ENCODE measurements at regions not wholly inside any gene's neighbourhood (a gene's known extent, or its start where the extent isn't known, plus 50 kb on each side); places are given as distances from the start of the nearest gene placed in this dataset.

DNA sequence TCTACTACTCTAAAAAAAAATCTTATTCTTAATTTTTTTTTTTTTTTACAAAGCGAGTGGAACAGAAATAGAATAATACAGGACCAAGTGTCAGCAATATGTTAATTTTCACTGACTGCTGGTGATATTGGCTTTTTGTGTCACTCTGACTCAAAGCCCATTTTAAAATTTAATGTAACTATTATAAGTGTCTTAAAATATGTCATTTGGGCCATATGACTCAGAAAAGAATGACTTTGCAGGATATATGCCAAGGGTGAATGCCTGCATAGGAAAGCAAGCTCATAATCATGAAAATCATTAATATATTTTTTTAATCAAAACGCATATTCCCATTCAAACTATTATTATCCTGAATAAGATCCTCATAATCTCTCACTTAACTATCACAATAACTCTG is 149.2 kb downstream of the GNAT3 start:
- Histone ChIP-seq H3K27me3 (ENCODE audit: insufficient read depth, insufficient read length) (no peaks in the 10 kb centered on the region), H3K4me1 (ENCODE audit: insufficient read depth, insufficient read length) (no peaks in the 10 kb centered on the region), H3K36me3 (ENCODE audit: insufficient read depth, insufficient read length, low read length) (no peaks in the 10 kb centered on the region), H3K9ac (ENCODE audit: insufficient read length, low read depth) (no peak overlapping the region), H3K9me3 (ENCODE audit: insufficient read depth, low read length) (no peaks in the 10 kb centered on the region), H3K4me3 (ENCODE audit: insufficient read length, low read depth) (no peak overlapping the region)
- DNase-seq (ENCODE audit: low read depth, low spot score): no peak
- TF ChIP-seq YY1 (IDR thresholded peaks at IDR 0.05; ENCODE audit: insufficient read depth, insufficient read length) (no peak), ZNF274 (IDR thresholded peaks at IDR 0.05; ENCODE audit: low read depth, low read length) (no peak), SUZ12 (IDR thresholded peaks at IDR 0.05; ENCODE audit: extremely low read depth, insufficient read depth, insufficient read length) (no peak)

DNA sequence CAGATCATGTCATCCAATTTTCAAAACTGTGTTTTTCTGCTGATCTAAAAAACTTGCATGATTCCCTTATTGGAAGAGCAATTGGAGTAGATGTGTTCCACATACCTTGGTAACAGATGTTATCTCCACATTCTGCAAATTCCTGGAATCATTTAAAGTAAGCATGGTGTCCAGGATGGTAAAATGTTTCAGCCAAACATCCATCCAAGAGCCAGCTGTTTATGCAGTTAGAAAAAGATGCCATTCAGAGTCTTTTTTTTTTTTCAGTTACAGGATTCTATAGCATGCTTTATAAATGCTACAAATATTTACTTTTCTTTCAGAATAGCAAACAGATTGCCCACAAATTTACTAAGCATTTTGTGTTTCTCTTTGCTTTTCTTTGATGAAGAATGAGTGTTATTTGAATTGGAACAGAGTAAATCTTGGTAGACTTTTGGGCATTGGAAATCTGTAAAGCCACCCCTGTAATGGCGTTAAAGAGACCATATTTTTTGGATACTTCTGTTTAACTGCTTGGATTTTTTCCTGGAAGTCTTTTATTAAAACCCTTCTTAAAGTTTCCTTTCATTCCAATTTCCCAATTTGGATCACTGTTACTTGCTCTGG is 149.8 kb downstream of the GNAT3 start:
- TF ChIP-seq SUZ12 (IDR thresholded peaks at IDR 0.05; ENCODE audit: extremely low read depth, insufficient read depth, insufficient read length) (no peak), YY1 (IDR thresholded peaks at IDR 0.05; ENCODE audit: insufficient read depth, insufficient read length) (no peak), ZNF274 (IDR thresholded peaks at IDR 0.05; ENCODE audit: low read depth, low read length) (no peak)
- Histone ChIP-seq H3K9ac (ENCODE audit: insufficient read length, low read depth) (no peak overlapping the region), H3K4me1 (ENCODE audit: insufficient read depth, insufficient read length) (no peaks in the 10 kb centered on the region), H3K36me3 (ENCODE audit: insufficient read depth, insufficient read length, low read length) (no peaks in the 10 kb centered on the region), H3K9me3 (ENCODE audit: insufficient read depth, low read length) (no peaks in the 10 kb centered on the region), H3K4me3 (ENCODE audit: insufficient read length, low read depth) (no peak overlapping the region), H3K27me3 (ENCODE audit: insufficient read depth, insufficient read length) (no peaks in the 10 kb centered on the region)
- no peak for DNase-seq (ENCODE audit: low read depth, low spot score)

DNA sequence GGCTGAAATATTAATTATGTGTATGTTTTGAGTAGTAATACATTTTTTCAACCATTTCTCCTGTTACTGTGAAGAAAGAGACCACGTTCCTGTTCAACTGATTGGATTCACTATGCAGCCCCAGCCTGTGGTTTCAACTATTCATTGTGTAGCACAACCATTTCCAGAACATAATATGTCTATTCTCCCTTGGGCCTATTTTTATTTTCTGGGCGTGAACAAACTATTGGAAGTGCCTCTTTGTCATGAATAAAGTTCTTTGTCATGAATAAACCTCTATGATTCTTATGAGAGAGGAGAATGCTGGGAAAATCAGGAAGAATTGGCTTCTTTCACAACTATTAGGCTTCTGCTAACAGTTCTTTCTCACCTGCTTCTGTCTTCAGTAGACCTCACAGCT is 152.4 kb downstream of the GNAT3 start:
- no peak for DNase-seq (ENCODE audit: low read depth, low spot score)
- no peak overlapping the region for H3K4me3 ChIP-seq (ENCODE audit: insufficient read length, low read depth)
- H3K9me3 ChIP-seq (ENCODE audit: insufficient read depth, low read length): no peaks in the 10 kb centered on the region
- H3K9ac ChIP-seq (ENCODE audit: insufficient read length, low read depth): no peak overlapping the region
- no peak for TF ChIP-seq ZNF274 (IDR thresholded peaks at IDR 0.05; ENCODE audit: low read depth, low read length)
- no peak for TF ChIP-seq SUZ12 (IDR thresholded peaks at IDR 0.05; ENCODE audit: extremely low read depth, insufficient read depth, insufficient read length)
- TF ChIP-seq YY1 (IDR thresholded peaks at IDR 0.05; ENCODE audit: insufficient read depth, insufficient read length): no peak
- no peaks in the 10 kb centered on the region for H3K27me3 ChIP-seq (ENCODE audit: insufficient read depth, insufficient read length)
- H3K4me1 ChIP-seq (ENCODE audit: insufficient read depth, insufficient read length): no peaks in the 10 kb centered on the region
- H3K36me3 ChIP-seq (ENCODE audit: insufficient read depth, insufficient read length, low read length): no peaks in the 10 kb centered on the region

DNA sequence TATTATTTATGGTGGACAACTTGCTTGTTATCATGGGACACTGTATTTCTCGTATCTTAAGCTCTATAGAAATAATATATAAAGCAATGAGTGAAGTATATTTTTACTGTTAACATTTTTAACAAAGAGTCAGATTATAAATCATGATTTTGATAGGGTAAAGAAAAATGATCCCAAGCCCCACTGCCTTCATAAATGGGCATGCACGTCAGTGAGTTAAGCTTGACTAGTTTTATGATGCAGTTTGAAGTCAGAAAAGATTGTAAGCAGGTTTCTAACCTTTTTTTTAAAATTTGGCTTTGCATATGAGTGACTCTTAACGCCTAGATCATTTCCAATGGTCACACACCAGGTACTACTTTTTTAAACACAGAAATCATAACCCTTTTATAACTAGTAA is 152.8 kb downstream of the GNAT3 start:
- H3K9me3 ChIP-seq (ENCODE audit: insufficient read depth, low read length): no peaks in the 10 kb centered on the region
- H3K9ac ChIP-seq (ENCODE audit: insufficient read length, low read depth): no peak overlapping the region
- H3K4me1 ChIP-seq (ENCODE audit: insufficient read depth, insufficient read length): no peaks in the 10 kb centered on the region
- no peak for DNase-seq (ENCODE audit: low read depth, low spot score)
- TF ChIP-seq YY1 (IDR thresholded peaks at IDR 0.05; ENCODE audit: insufficient read depth, insufficient read length): no peak
- TF ChIP-seq ZNF274 (IDR thresholded peaks at IDR 0.05; ENCODE audit: low read depth, low read length): no peak
- TF ChIP-seq SUZ12 (IDR thresholded peaks at IDR 0.05; ENCODE audit: extremely low read depth, insufficient read depth, insufficient read length): no peak
- no peaks in the 10 kb centered on the region for H3K27me3 ChIP-seq (ENCODE audit: insufficient read depth, insufficient read length)
- H3K4me3 ChIP-seq (ENCODE audit: insufficient read length, low read depth): no peak overlapping the region
- no peaks in the 10 kb centered on the region for H3K36me3 ChIP-seq (ENCODE audit: insufficient read depth, insufficient read length, low read length)

DNA sequence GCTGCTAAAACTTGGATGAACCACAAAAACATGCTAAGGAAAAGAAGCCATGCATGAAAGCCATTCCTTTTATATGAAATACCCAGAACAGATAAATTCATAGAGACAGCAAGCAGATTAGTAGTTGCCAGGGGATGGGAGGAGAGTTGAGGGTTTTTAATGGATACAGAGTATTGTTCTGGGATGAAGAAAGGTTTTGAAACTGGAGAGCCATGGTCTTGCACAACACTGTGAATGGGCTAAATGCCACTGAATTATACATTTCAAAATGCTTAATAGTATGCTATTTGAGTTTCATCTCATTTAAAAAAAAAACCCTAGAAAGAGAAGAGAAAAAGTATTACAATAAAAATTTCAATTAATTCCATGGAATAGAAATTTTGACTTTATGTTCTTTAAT is 154.3 kb downstream of the GNAT3 start:
- TF ChIP-seq SUZ12 (IDR thresholded peaks at IDR 0.05; ENCODE audit: extremely low read depth, insufficient read depth, insufficient read length) (no peak), ZNF274 (IDR thresholded peaks at IDR 0.05; ENCODE audit: low read depth, low read length) (no peak), YY1 (IDR thresholded peaks at IDR 0.05; ENCODE audit: insufficient read depth, insufficient read length) (no peak)
- H3K4me1 ChIP-seq (ENCODE audit: insufficient read depth, insufficient read length): no peaks in the 10 kb centered on the region
- no peaks in the 10 kb centered on the region for H3K36me3 ChIP-seq (ENCODE audit: insufficient read depth, insufficient read length, low read length)
- H3K27me3 ChIP-seq (ENCODE audit: insufficient read depth, insufficient read length): no peaks in the 10 kb centered on the region
- H3K9me3 ChIP-seq (ENCODE audit: insufficient read depth, low read length): no peaks in the 10 kb centered on the region
- no peak overlapping the region for H3K4me3 ChIP-seq (ENCODE audit: insufficient read length, low read depth)
- no peak for DNase-seq (ENCODE audit: low read depth, low spot score)
- H3K9ac ChIP-seq (ENCODE audit: insufficient read length, low read depth): no peak overlapping the region

DNA sequence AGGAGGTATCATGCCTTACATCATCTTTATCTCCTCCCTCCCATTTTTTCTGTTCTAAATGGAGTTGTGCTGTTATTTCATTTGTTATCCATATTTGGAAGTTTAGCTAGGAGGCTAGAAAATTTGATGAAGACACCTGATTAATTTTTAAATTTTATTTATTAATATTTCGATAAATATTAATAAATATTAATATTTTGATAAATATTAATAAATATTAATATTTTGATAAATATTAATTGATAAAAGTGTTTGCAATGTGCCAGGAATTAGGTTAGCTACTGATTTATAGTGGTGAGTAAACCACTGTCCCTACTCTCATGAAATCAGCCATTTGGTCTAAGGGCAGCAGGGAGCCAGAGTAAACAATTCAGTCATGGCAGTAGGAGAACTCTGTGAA is 161.4 kb downstream of the GNAT3 start:
- Histone ChIP-seq H3K9me3 (ENCODE audit: insufficient read depth, low read length) (no peaks in the 10 kb centered on the region), H3K36me3 (ENCODE audit: insufficient read depth, insufficient read length, low read length) (no peaks in the 10 kb centered on the region), H3K9ac (ENCODE audit: insufficient read length, low read depth) (no peak overlapping the region), H3K4me3 (ENCODE audit: insufficient read length, low read depth) (no peak overlapping the region), H3K27me3 (ENCODE audit: insufficient read depth, insufficient read length) (no peaks in the 10 kb centered on the region), H3K4me1 (ENCODE audit: insufficient read depth, insufficient read length) (no peaks in the 10 kb centered on the region)
- no peak for DNase-seq (ENCODE audit: low read depth, low spot score)
- TF ChIP-seq SUZ12 (IDR thresholded peaks at IDR 0.05; ENCODE audit: extremely low read depth, insufficient read depth, insufficient read length) (no peak), YY1 (IDR thresholded peaks at IDR 0.05; ENCODE audit: insufficient read depth, insufficient read length) (no peak), ZNF274 (IDR thresholded peaks at IDR 0.05; ENCODE audit: low read depth, low read length) (no peak)

DNA sequence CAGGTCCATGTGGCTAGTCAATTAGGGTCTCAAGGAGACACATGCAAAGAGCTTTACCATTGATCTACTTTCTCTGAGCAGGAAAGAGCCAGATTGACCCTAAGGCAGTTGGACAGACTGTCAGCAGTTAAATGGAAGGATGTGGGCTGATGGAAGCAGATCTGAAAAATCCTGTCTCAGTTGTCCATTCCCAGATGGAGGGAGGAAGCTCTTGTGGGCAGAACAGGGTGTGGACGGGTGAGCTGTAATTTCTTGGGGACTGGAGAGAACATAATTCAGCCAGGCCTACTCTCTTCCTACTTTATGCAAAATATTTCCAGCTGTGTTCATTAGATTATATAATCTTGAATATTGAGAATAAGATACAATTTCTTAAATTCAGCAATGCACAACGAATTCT is 163.6 kb downstream of the GNAT3 start:
- no peak for TF ChIP-seq ZNF274 (IDR thresholded peaks at IDR 0.05; ENCODE audit: low read depth, low read length)
- TF ChIP-seq YY1 (IDR thresholded peaks at IDR 0.05; ENCODE audit: insufficient read depth, insufficient read length): no peak
- TF ChIP-seq SUZ12 (IDR thresholded peaks at IDR 0.05; ENCODE audit: extremely low read depth, insufficient read depth, insufficient read length): no peak
- H3K4me1 ChIP-seq (ENCODE audit: insufficient read depth, insufficient read length): no peaks in the 10 kb centered on the region
- no peaks in the 10 kb centered on the region for H3K36me3 ChIP-seq (ENCODE audit: insufficient read depth, insufficient read length, low read length)
- no peaks in the 10 kb centered on the region for H3K27me3 ChIP-seq (ENCODE audit: insufficient read depth, insufficient read length)
- no peak for DNase-seq (ENCODE audit: low read depth, low spot score)
- no peaks in the 10 kb centered on the region for H3K9me3 ChIP-seq (ENCODE audit: insufficient read depth, low read length)
- no peak overlapping the region for H3K9ac ChIP-seq (ENCODE audit: insufficient read length, low read depth)
- H3K4me3 ChIP-seq (ENCODE audit: insufficient read length, low read depth): no peak overlapping the region
